Posterior cingulate gyrus (tissue), 11 donors: ENCODE measurements at regions not wholly inside any gene's neighbourhood (a gene's known extent, or its start where the extent isn't known, plus 50 kb on each side); places are given as distances from the start of the nearest gene placed in this dataset.
"Not testable (repeated sequence)": the region's sequence is repeated elsewhere in the genome, so short reads cannot be mapped to it uniquely, and the experiment has no call there.

Experiments used
- DNase-seq, 10 donors: peaks; one replicate each; pipeline versions ENCODE4 v3.0.0 to v3.0.0-alpha.2; 2020 to 2021; ENCODE audit warnings: mixed read lengths in 3 of 10
- intact Hi-C: fragments of 100-400 bp; cut with DNase I; formaldehyde crosslinking; loops from one replicate; pipeline ENCODE4 v1.15.1; 2023

DNA sequence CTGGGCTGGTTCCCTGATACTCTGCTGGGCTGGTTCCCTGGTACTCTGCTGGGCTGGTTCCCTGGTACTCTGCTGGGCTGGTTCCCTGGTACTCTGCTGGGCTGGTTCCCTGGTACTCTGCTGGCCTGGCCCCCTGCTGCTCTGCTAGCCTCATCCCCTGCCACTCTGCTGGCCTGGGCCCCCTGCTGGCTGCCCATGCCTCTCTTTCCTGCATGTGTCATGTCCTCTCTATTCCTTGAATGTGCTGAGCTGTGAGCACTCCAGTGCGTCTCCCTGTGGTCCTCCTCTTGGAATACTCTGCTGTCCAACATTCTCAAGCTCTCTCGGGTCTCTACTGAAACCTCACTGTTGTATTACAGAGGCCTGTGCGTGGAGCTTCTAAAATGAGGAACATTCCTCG lies 216.3 kb downstream of the RNF144A start:
- no peak for DNase-seq
- intact Hi-C loops, result no loop called here

DNA sequence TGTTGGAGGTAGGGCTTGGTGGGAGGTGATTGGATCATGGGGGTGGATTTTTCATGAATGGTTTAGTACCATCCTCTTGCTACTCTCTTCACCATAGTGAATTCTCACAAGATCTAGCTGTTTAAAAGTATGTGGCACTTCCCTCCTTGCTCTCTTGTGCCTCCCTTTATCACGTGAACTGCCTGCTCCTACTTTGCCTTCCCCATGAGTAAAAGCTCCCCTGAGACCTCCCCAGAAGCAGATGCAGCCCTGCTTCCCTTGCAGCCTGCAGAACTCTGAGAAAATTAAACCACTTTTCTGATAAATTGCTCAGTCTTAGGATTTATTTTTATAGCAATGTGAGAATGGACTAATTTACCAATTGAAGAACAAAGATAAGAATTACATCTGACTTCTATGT lies 223.1 kb downstream of the RNF144A start:
- DNase-seq, result no peak
- intact Hi-C loops, result no loop called here

DNA sequence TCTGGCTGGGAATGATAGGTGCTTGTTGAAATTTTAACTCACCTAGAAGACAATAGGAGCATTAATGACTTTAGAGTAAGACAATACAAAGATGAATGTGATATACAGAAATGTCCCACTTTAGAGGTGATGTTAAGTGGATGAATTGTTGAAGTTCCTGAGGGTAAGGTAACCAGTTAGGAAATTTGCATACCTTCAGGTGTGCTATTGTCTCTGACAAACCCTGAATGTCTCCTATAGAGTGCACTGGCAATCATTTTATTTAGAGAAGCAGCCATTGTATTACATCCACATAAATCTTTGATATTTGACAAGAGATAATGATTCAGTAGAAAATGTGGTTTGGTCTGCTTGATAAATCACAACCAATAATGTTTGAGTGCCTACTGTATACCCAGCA lies 228.5 kb downstream of the RNF144A start:
- intact Hi-C loops, result no loop called here
- no peak for DNase-seq

- DNase-seq, result no peak
- intact Hi-C loops, result no loop called here
Observed at GRCh38 chr2:7146151-7146550, 228.9 kb downstream of the RNF144A start.

DNA sequence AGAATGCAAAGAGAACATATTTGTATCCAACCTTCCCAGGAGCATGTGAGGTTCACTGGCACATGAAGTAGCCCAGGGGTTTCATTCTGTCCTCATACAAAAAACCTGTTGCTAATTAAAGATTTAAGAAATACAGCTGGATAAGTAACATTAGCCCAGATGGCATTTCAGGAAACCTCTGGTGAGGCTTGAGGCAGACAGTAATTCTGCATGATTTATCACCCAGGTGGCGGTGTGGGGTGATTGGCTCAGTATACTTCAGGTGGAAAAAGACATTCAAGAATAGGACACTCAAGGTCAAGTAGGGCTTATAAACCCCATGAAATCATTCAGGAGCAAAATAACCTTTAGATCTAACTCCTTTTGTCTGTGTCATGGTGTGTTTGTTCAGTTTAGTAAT lies 237.4 kb downstream of the RNF144A start:
- DNase-seq, result no peak
- intact Hi-C loops, result no loop called here

DNA sequence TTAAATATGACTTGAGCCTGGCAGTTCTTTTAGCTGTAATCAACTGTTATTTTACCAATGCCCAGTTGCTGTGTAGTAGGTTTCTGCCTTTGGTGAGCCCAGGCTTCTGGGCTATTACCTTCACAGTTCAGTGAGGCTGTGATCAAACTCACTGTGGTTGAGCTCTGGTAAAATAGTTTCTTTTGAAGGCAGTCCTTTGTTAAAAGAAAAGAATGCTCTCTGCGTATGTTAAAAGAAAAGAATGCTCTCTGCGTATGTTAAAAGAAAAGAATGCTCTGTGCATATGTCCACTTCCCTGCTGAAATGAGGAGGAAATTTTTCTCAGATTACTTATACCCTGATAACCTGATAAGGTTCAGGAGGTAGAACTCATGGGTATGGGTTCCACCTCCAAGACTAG lies 244.3 kb downstream of the RNF144A start:
- intact Hi-C loops, result no loop called here

GRCh38 chr2:7165736-7166135 lies 248.5 kb downstream of the RNF144A start:
- intact Hi-C loops, result no loop called here
- DNase-seq, result no peak

More for the DNA sequence above, 244.3 kb downstream of the RNF144A start:
- no peak for DNase-seq

DNA sequence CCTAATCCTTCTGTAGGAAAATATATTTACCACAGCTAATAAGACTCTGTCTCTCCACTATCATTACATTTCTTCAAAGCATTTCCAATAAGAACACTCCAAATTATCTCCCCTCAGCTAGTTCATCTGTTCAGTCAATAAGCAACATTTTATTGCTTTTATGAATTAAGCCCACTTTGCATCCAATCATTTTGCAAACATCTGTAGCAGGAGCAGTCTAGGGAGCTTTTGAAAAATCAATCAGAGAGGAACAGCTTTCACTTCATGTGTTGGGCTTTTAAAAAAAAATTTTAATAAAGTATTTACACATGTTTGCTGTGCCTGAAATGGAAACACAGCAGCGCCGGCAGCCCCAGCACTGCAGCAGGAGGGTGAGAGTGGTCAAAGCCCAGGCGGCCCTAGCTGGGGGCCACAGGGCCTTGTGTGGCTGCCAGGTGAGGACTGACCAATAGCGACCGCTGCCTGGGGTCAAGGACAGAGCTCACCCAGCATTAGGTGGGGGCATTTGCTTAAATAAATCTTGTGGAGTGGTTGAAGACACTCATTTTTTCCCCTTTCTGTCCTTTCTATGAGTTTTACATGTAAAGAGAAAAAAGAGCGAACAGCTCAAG lies 250.7 kb downstream of the RNF144A start:
- DNase-seq, result peak in 1 of 10 donors; percentile 69
- intact Hi-C loops, result no loop called here

GRCh38 chr2:7169593-7169992 lies 252.4 kb downstream of the RNF144A start:
- intact Hi-C loops, result no loop called here
- no peak for DNase-seq

DNA sequence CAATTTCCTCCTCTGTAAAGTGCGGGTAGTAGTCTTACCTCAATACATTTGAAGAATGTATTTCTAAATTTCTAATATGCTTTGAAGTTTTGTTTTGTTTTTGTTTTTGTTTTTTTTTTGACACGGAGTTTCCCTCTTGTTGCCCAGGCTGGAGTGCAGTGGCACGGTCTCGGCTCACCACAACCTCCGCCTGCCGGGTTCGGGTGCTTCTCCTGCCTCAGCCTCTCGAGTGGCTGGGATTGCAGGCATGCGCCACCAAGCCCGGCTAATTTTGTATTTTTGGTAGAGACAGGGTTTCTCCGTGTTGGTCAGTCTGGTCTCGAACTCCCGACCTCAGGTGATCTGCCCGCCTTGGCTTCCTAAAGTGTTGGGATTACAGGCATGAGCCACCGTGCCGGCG lies 261.8 kb downstream of the RNF144A start:
- intact Hi-C loops, result not testable (repeated sequence)
- peak in 1 of 10 donors; percentile 61 for DNase-seq

- no peak for DNase-seq
- intact Hi-C loops, result no loop called here
Observed at GRCh38 chr2:7180638-7181370, 263.6 kb downstream of the RNF144A start.

DNA sequence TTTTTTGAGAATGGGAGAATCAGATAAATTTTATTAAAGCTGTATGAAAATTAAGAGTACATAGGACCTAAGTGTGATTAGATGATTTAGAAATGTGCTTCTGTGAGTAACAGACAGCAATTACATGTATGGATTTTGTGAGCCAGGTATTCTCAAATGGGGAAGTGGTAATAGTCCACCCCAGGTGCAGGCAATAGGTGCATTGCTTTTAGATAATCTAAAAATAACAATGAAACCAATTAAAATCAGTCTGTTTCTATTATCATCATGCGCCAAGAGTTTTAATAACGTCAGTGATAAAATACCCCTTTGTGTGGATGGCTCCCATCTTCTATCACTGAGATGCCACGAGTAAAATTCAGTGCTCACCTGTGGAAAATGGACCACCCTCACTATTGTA lies 265.3 kb downstream of the RNF144A start:
- intact Hi-C loops, result no loop called here
- no peak for DNase-seq

- no peak for DNase-seq
- intact Hi-C loops, result no loop called here
Observed at GRCh38 chr2:7189106-7189505, 271.9 kb downstream of the RNF144A start.

GRCh38 chr2:7190587-7191324 lies 273.5 kb downstream of the RNF144A start:
- intact Hi-C loops, result no loop called here

GRCh38 chr2:7191932-7192331 lies 274.7 kb downstream of the RNF144A start:
- no peak for DNase-seq

More at GRCh38 chr2:7190587-7191324, 273.5 kb downstream of the RNF144A start:
- DNase-seq, result no peak

DNA sequence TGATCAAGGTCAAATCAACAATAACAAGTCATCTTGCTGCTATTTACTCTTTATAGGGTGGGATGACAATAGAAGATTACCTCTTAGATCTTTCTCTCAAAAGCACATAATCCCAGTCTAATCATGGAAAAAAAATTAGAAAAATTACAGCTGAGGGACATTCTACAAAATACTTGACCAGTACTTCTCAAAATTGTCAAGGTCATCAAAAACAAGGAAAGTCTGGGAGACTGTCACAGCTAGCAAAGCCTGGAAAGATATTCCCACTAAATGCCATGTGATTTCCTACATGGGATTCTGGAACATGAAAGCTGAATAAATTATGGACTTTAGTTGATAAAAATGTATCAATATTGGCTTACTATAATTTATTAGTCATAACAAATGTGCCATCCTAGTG lies 276.2 kb downstream of the RNF144A start:
- no peak for DNase-seq
- intact Hi-C loops, result no loop called here

More at GRCh38 chr2:7191932-7192331, 274.7 kb downstream of the RNF144A start:
- intact Hi-C loops, result no loop called here

- no peak for DNase-seq
- intact Hi-C loops, result no loop called here
Observed at GRCh38 chr2:7194950-7195349, 277.7 kb downstream of the RNF144A start.

DNA sequence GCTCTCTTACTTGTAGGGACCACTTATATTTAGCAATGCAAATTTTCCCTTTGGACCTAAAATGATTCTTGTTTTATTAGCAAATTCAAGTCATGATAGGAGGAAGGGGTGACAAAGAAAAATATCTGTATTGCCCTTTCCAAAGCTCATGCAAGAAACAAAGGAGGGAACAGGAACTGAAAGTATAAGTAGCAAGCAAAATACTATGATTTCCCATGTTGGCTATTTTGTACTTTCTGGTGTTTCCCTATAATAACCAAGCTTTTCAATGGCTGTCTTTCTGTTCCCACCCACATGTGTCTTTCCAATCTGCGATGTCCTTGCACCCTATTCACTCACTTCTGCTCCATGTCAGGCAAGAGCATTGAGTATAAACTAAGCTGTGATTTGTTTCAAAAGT lies 279.7 kb downstream of the RNF144A start:
- intact Hi-C loops, result no loop called here
- no peak for DNase-seq

GRCh38 chr2:7201851-7202250 lies 284.6 kb downstream of the RNF144A start:
- intact Hi-C loops, result loop anchor here (10.0 kb wide), 1 partner anchor 203 kb away; no protein-coding TSS in a partner anchor

GRCh38 chr2:7203056-7203467 lies 285.9 kb downstream of the RNF144A start:
- intact Hi-C loops, result loop anchor here (10.0 kb wide), 1 partner anchor 202 kb away; no protein-coding TSS in a partner anchor
- peak in 7 of 10 donors; percentile 31 to 91 (median 60) for DNase-seq

More at GRCh38 chr2:7201851-7202250, 284.6 kb downstream of the RNF144A start:
- DNase-seq, result no peak

DNA sequence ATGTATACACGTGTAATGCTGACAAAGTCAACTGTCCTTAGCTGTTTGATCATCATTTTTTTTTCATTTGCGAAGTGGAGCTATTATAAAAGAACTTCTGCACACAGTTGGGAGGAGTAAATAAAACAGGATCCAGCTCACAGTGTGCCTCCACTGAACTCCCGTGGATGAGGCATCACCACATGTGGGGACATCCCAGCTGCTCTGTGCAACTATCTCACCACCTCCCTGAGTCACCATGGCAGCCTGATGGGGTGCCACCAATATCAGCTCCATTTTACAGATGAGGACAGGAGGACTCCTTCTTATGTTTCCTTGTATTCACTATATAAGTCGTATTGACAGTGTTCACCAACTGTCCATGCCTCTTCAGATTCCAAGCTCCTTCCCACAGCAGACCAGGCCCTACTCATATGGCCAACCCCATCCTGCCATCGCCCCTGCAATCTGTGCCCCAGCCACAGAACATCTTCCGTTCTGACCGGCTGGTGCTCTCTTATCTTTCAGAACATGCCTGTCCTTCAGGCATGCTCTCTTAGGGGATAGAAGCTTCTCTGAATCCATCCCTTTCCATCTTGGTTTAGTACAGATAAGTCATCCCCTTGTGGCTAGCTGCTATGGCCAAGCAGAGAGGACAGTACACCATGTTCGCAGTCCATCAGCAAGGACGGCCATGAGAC lies 288.1 kb downstream of the RNF144A start:
- intact Hi-C loops, result loop anchor here (10.0 kb wide), 1 partner anchor 200 kb away; no protein-coding TSS in a partner anchor

More for the DNA sequence above, 288.1 kb downstream of the RNF144A start:
- DNase-seq, result no peak
